ENCODE measurements at regions not wholly inside any gene's neighbourhood (a gene's known extent, or its start where the extent isn't known, plus 50 kb on each side); places are given as distances from the start of the nearest gene placed in this dataset.

DNA sequence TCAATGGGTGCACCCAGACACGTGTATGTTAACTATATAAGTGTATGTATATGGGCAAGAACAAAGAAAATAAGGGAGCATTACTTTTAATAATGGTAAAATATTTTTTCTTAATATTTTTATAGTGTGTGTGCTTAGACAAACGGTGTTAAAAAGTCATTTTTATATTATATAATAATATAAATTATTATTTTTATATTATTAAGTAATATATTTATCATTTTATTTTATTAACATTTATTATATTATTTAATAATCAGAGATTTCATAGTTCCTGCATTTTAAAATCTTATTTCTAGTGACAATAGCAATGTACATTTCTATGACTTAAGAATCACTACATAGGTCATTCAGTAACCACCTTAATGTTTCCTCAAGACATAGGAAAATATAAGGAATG, 184.4 kb downstream of the SLITRK5 start:
- no peaks in the 10 kb centered on the region for H3K9me3 ChIP-seq (ENCODE audit: low read depth, low read length, poor library complexity, severe bottlenecking)
- intact Hi-C loops (cut with micrococcal nuclease; ENCODE audit: unreplicated experiment) = no loop called here
- no peak overlapping the region for H3K4me3 ChIP-seq (ENCODE audit: low read depth, low read length, poor library complexity, severe bottlenecking)
- no TSS peak for BruUV-seq (replicated peaks)
- POLR2A ChIA-PET (ENCODE audit: low non-redundant PET) = no interaction called here
- CTCF ChIA-PET = no interaction called here
- no peak overlapping the region for H3K27ac ChIP-seq (ENCODE audit: low read depth, low read length, poor library complexity, severe bottlenecking)
- DNase-seq (ENCODE audit: low spot score) = no peak
- TF ChIP-seq, protein P1, sequence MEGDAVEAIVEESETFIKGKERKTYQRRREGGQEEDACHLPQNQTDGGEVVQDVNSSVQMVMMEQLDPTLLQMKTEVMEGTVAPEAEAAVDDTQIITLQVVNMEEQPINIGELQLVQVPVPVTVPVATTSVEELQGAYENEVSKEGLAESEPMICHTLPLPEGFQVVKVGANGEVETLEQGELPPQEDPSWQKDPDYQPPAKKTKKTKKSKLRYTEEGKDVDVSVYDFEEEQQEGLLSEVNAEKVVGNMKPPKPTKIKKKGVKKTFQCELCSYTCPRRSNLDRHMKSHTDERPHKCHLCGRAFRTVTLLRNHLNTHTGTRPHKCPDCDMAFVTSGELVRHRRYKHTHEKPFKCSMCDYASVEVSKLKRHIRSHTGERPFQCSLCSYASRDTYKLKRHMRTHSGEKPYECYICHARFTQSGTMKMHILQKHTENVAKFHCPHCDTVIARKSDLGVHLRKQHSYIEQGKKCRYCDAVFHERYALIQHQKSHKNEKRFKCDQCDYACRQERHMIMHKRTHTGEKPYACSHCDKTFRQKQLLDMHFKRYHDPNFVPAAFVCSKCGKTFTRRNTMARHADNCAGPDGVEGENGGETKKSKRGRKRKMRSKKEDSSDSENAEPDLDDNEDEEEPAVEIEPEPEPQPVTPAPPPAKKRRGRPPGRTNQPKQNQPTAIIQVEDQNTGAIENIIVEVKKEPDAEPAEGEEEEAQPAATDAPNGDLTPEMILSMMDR (conservative IDR thresholded peaks at IDR 0.05; ENCODE audit: low read depth, low read length) = no peak
- TF ChIP-seq EZH2 (IDR thresholded peaks at IDR 0.05; ENCODE audit: borderline replicate concordance, low read depth, low read length, poor library complexity, severe bottlenecking) = no peak
- no peaks in the 10 kb centered on the region for H3K27me3 ChIP-seq (replicated peaks; ENCODE audit: insufficient read depth, low read depth, low read length, poor library complexity)
- H3K4me1 ChIP-seq (ENCODE audit: insufficient read depth, low read length, poor library complexity, severe bottlenecking) = peaks cover 31% of the 10 kb centered on the region
- H3K36me3 ChIP-seq (ENCODE audit: insufficient read depth, low read length, poor library complexity, severe bottlenecking) = no peaks in the 10 kb centered on the region

DNA sequence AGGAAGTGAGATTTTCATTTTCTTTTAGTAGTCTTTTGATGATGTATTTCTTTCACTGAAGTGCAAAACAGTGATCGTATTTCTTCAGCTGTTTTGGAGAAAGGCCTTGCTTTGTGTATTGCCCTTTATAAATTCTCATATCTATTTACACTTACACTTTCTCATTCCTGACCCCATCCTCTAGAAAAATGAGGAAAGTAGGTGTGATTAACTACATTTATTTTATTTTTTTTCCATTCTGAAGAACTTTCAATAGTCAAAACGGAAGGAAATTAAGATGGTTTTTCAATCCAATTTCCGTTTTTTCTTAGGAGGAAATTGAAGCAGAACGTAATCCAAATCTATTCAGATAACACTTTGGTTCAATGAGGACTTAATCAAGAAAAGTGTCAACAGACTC, 188.1 kb downstream of the SLITRK5 start:
- peak overlapping the region; percentile 78 for H3K27ac ChIP-seq (ENCODE audit: low read depth, low read length, poor library complexity, severe bottlenecking)
- H3K36me3 ChIP-seq (ENCODE audit: insufficient read depth, low read length, poor library complexity, severe bottlenecking) = no peaks in the 10 kb centered on the region
- no peaks in the 10 kb centered on the region for H3K9me3 ChIP-seq (ENCODE audit: low read depth, low read length, poor library complexity, severe bottlenecking)
- ChIA-PET CTCF (no interaction called here), POLR2A (ENCODE audit: low non-redundant PET) (no interaction called here)
- BruUV-seq (replicated peaks) = no TSS peak
- intact Hi-C loops (cut with micrococcal nuclease; ENCODE audit: unreplicated experiment) = loop anchor here (1.0 kb wide), 1 partner anchor 188 kb away; the partner anchor contains the start of gene SLITRK5
- H3K4me3 ChIP-seq (ENCODE audit: low read depth, low read length, poor library complexity, severe bottlenecking) = no peak overlapping the region
- no peaks in the 10 kb centered on the region for H3K27me3 ChIP-seq (replicated peaks; ENCODE audit: insufficient read depth, low read depth, low read length, poor library complexity)
- TF ChIP-seq EZH2 (IDR thresholded peaks at IDR 0.05; ENCODE audit: borderline replicate concordance, low read depth, low read length, poor library complexity, severe bottlenecking) = no peak
- TF ChIP-seq, protein P1 (conservative IDR thresholded peaks at IDR 0.05; ENCODE audit: low read depth, low read length) = no peak
- H3K4me1 ChIP-seq (ENCODE audit: insufficient read depth, low read length, poor library complexity, severe bottlenecking) = peaks cover 36% of the 10 kb centered on the region
- peak; percentile 93 for DNase-seq (ENCODE audit: low spot score)

DNA sequence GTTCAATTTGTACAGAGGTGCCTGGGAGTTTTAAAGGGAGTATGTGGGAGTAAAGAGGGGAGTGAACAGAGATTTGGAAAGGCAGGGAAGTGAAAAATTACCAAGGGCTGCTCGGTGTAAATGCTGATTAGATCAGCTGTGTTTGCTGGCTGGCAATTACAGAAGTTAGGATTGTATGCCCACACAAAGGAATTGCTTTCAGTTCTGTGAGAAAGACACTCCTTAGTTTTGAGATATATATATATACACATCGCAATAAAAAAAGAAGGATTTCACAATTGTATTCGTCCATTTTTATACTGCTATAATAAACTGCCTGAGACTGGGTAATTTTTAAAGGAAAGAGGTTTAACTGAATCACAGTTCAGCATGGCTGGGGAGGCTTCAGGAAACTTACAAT, 196.3 kb downstream of the SLITRK5 start:
- no TSS peak for BruUV-seq (replicated peaks)
- H3K9me3 ChIP-seq (ENCODE audit: low read depth, low read length, poor library complexity, severe bottlenecking) = no peaks in the 10 kb centered on the region
- H3K36me3 ChIP-seq (ENCODE audit: insufficient read depth, low read length, poor library complexity, severe bottlenecking) = no peaks in the 10 kb centered on the region
- TF ChIP-seq EZH2 (IDR thresholded peaks at IDR 0.05; ENCODE audit: borderline replicate concordance, low read depth, low read length, poor library complexity, severe bottlenecking) = no peak
- TF ChIP-seq, protein P1 (conservative IDR thresholded peaks at IDR 0.05; ENCODE audit: low read depth, low read length) = no peak
- H3K27me3 ChIP-seq (replicated peaks; ENCODE audit: insufficient read depth, low read depth, low read length, poor library complexity) = no peaks in the 10 kb centered on the region
- H3K4me3 ChIP-seq (ENCODE audit: low read depth, low read length, poor library complexity, severe bottlenecking) = no peak overlapping the region
- no peaks in the 10 kb centered on the region for H3K4me1 ChIP-seq (ENCODE audit: insufficient read depth, low read length, poor library complexity, severe bottlenecking)
- ChIA-PET CTCF (no interaction called here), POLR2A (ENCODE audit: low non-redundant PET) (no interaction called here)
- intact Hi-C loops (cut with micrococcal nuclease; ENCODE audit: unreplicated experiment) = no loop called here
- no peak overlapping the region for H3K27ac ChIP-seq (ENCODE audit: low read depth, low read length, poor library complexity, severe bottlenecking)
- DNase-seq (ENCODE audit: low spot score) = no peak

Measured in A673 (cell line).